Upper lobe of left lung (tissue), 4 donors: ENCODE measurements at regions not wholly inside any gene's neighbourhood (a gene's known extent, or its start where the extent isn't known, plus 50 kb on each side); places are given as distances from the start of the nearest gene placed in this dataset.

Experiments
- CTCF ChIP-seq, 6 experiments: fragments of 450-650 bp in 4 of 6; fragments of 200-600 bp in 2 of 6; sonication (generic) in 2 of 6; IDR thresholded peaks; one replicate each; pipeline ENCODE4 v1.5.1; 2016 to 2019; ENCODE audit warnings: antibody characterized with exemption in 6 of 6
- EP300 ChIP-seq, 4 donors: sonication (generic); formaldehyde crosslinking; IDR thresholded peaks; one replicate each; pipeline ENCODE4 v1.5.1; 2017; ENCODE audit warnings: antibody characterized with exemption in 4 of 4, control low read depth in 2 of 4
- POLR2A ChIP-seq, 4 donors: fragments of 450-650 bp; IDR thresholded peaks; one replicate each; pipeline ENCODE4 v1.5.1; 2016 to 2017; ENCODE audit warnings: antibody characterized with exemption in 4 of 4, mild to moderate bottlenecking in 2 of 4
- POLR2AphosphoS5 ChIP-seq, 2 donors: sonication (generic); formaldehyde crosslinking; IDR thresholded peaks; one replicate each; pipeline ENCODE4 v1.5.1; 2017; ENCODE audit warnings: antibody characterized with exemption in 2 of 2

GRCh38 chr12:114238808-114239207 lies 167.1 kb downstream of the TBX5 start:
- TF ChIP-seq CTCF (IDR thresholded peaks at IDR 0.05) (no peak), POLR2A (IDR thresholded peaks at IDR 0.05) (no peak), EP300 (IDR thresholded peaks at IDR 0.05) (no peak), POLR2AphosphoS5 (IDR thresholded peaks at IDR 0.05) (no peak)
